Caco-2 (cell line): ENCODE measurements at regions not wholly inside any gene's neighbourhood (a gene's known extent, or its start where the extent isn't known, plus 50 kb on each side); places are given as distances from the start of the nearest gene placed in this dataset.

Experiments
- BruUV-seq: library from RNA; stranded (reverse); fragments of 400-500 nt; replicated peaks from 2 replicates; lab custom pipeline; 2021; lab: Mats Ljungman, UMichigan
- CTCF ChIA-PET: fragments of 300-600 bp; sonication (Branson Sonifier 250); formaldehyde crosslinking; loops from one replicate; lab custom pipeline; 2022; ENCODE audit warnings: antibody characterized with exemption; lab: Charles Lee
- POLR2A ChIA-PET: fragments of 300-600 bp; sonication (Branson Sonifier 250); formaldehyde crosslinking; loops from one replicate; lab custom pipeline; 2022; ENCODE audit warnings: antibody characterized with exemption; lab: Charles Lee
- DNase-seq, 2 experiments: peaks; one replicate each; pipeline versions ENCODE4 v3.0.0 to v3.0.0-alpha.2; 2020 to 2022
- H3K27me3 ChIP-seq: replicated peaks from 2 replicates; pipeline ENCODE4 v1.6.0; 2011; ENCODE audit warnings: low read length; ENCODE audit not compliant: control insufficient read depth, insufficient read depth
- H3K36me3 ChIP-seq: 2 replicates; pipeline ENCODE4 v1.5.1; 2011; ENCODE audit warnings: low read length; ENCODE audit not compliant: control insufficient read depth, insufficient read depth
- H3K4me1 ChIP-seq: fragments of 250-450 bp; sonication (Bioruptor Pico); 2 replicates; pipeline ENCODE4 v1.5.1; 2020; ENCODE audit warnings: mild to moderate bottlenecking
- H3K4me3 ChIP-seq: 2 replicates; pipeline ENCODE4 v1.5.1; 2011; ENCODE audit warnings: low read depth, mild to moderate bottlenecking, control low read depth, low read length
- H3K9me3 ChIP-seq: fragments of 250-450 bp; sonication (Bioruptor Pico); 2 replicates; pipeline ENCODE4 v1.5.1; 2020; ENCODE audit warnings: mild to moderate bottlenecking, moderate library complexity
- H3K27ac Mint-ChIP-seq: one replicate; pipeline ENCODE4 v1.8.0; 2022; ENCODE audit warnings: mixed read lengths; ENCODE audit not compliant: unreplicated experiment
- H3K27me3 Mint-ChIP-seq: one replicate; pipeline ENCODE4 v1.8.0; 2022; ENCODE audit warnings: mixed read lengths; ENCODE audit not compliant: insufficient read depth, unreplicated experiment
- H3K36me3 Mint-ChIP-seq: one replicate; pipeline ENCODE4 v1.8.0; 2022; ENCODE audit warnings: mild to moderate bottlenecking, mixed read lengths; ENCODE audit not compliant: insufficient read depth, unreplicated experiment
- H3K4me1 Mint-ChIP-seq: one replicate; pipeline ENCODE4 v1.8.0; 2022; ENCODE audit warnings: low read depth, mixed read lengths; ENCODE audit not compliant: unreplicated experiment
- H3K4me3 Mint-ChIP-seq: one replicate; pipeline ENCODE4 v1.8.0; 2022; ENCODE audit warnings: mild to moderate bottlenecking, moderate library complexity, mixed read lengths; ENCODE audit not compliant: unreplicated experiment
- H3K9me3 Mint-ChIP-seq: one replicate; pipeline ENCODE4 v1.8.0; 2022; ENCODE audit warnings: mixed read lengths; ENCODE audit not compliant: unreplicated experiment
- intact Hi-C: fragments of 100-400 bp; cut with micrococcal nuclease; formaldehyde crosslinking; loops from one replicate; pipeline ENCODE4 v1.10.0; 2022; ENCODE audit not compliant: unreplicated experiment
- TF ChIP-seq, protein P1 (sequence below), 2 experiments: fragments of 200-600 bp in 1 of 2; IDR thresholded peaks; 1 replicate in 1 of 2; 2 replicates in 1 of 2; pipeline versions ENCODE4 v1.5.1 to v1.8.0; 2011 to 2022; ENCODE audit warnings: antibody characterized with exemption in 1 of 2, control low read depth in 1 of 2, inconsistent platforms in 1 of 2, low read depth in 1 of 2, low read length in 1 of 2, mild to moderate bottlenecking in 1 of 2, moderate library complexity in 1 of 2; ENCODE audit not compliant: insufficient read depth in 1 of 2, severe bottlenecking in 1 of 2, unreplicated experiment in 1 of 2

DNA sequence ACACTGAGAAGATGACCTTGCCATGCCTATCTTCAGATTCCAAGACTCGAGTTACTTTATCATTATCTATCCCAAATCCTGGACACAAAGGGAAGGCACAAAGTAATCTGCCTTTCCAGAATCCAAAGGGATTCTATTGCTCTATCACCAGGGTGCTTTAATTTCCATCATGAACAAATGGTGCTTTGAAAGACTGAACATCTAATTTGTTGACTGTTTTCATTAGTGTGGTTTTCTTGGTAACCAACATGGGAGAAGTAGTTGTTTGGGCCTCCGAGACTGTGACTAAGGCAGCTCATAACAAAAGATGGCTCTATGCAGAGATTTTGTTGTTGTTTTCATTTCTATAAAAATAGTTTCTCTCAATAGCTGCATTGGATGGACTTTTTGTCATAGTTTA lies 441.0 kb upstream of the SOX9 start:
- no peak for DNase-seq
- POLR2A ChIA-PET, result no interaction called here
- no peaks in the 10 kb centered on the region for H3K36me3 Mint-ChIP-seq
- H3K4me1 Mint-ChIP-seq, result peaks cover 15% of the 10 kb centered on the region
- Histone ChIP-seq H3K4me3 (no peak overlapping the region), H3K27me3 (no peaks in the 10 kb centered on the region), H3K4me1 (peaks cover 30% of the 10 kb centered on the region), H3K9me3 (no peaks in the 10 kb centered on the region), H3K36me3 (no peaks in the 10 kb centered on the region)
- TF ChIP-seq, protein P1, sequence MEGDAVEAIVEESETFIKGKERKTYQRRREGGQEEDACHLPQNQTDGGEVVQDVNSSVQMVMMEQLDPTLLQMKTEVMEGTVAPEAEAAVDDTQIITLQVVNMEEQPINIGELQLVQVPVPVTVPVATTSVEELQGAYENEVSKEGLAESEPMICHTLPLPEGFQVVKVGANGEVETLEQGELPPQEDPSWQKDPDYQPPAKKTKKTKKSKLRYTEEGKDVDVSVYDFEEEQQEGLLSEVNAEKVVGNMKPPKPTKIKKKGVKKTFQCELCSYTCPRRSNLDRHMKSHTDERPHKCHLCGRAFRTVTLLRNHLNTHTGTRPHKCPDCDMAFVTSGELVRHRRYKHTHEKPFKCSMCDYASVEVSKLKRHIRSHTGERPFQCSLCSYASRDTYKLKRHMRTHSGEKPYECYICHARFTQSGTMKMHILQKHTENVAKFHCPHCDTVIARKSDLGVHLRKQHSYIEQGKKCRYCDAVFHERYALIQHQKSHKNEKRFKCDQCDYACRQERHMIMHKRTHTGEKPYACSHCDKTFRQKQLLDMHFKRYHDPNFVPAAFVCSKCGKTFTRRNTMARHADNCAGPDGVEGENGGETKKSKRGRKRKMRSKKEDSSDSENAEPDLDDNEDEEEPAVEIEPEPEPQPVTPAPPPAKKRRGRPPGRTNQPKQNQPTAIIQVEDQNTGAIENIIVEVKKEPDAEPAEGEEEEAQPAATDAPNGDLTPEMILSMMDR (IDR thresholded peaks at IDR 0.05; ENCODE audit: insufficient read depth in 1 of 2, low read depth in 1 of 2, low read length in 1 of 2, severe bottlenecking in 1 of 2, unreplicated experiment in 1 of 2), result no peak
- CTCF ChIA-PET, result no interaction called here
- H3K27ac Mint-ChIP-seq, result no peak overlapping the region
- no peak overlapping the region for H3K4me3 Mint-ChIP-seq
- intact Hi-C loops, result no loop called here
- H3K9me3 Mint-ChIP-seq, result peaks cover 18% of the 10 kb centered on the region
- H3K27me3 Mint-ChIP-seq, result no peaks in the 10 kb centered on the region
- no TSS peak for BruUV-seq

DNA sequence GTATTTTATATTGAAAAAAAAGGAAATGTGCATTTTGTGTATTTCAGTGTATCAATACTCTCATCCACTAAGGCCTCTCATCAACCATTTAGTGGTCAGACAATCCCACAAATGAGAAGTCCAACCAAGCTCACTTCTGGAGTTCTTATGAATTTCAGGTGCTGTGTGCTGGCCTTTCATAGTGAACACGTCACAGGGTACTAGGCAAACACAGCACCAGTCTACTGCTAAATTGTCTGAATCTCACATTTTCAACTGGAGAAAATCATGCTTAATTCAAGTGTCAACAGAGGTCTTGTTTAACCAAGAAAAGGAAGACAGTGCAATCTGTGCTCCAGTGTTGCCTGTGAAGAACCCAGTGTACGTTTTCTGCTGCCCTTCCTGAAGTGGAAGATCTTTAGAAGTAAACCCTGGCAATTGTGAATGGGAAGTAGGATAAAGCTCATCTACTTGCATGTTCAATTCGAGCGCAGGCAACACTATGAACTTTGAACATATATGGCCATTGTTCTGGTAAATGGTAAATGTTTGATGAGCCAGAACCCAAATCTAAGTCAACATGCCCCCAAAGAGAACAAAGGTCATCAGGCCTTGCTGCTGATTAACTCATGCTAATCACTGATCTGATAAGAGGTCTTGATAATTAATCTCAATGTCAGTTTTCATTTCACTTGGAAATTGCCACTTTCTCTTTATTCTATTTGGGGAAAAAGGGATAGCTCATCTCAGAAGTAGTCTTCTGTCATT lies 439.2 kb upstream of the SOX9 start:
- TF ChIP-seq, protein P1 (IDR thresholded peaks at IDR 0.05; ENCODE audit: insufficient read depth in 1 of 2, low read depth in 1 of 2, low read length in 1 of 2, severe bottlenecking in 1 of 2, unreplicated experiment in 1 of 2), result no peak
- H3K4me3 Mint-ChIP-seq, result peak overlapping the region; percentile 21
- ChIA-PET CTCF (no interaction called here), POLR2A (no interaction called here)
- H3K9me3 Mint-ChIP-seq, result peaks cover 18% of the 10 kb centered on the region
- H3K9me3 ChIP-seq, result no peaks in the 10 kb centered on the region
- no peaks in the 10 kb centered on the region for H3K27me3 Mint-ChIP-seq
- no peaks in the 10 kb centered on the region for H3K27me3 ChIP-seq
- intact Hi-C loops, result loop anchor here (2.0 kb wide), 1 partner anchor 353 kb away; no protein-coding TSS in a partner anchor
- peaks cover 30% of the 10 kb centered on the region for H3K4me1 ChIP-seq
- no TSS peak for BruUV-seq
- H3K4me3 ChIP-seq, result no peak overlapping the region
- H3K36me3 ChIP-seq, result no peaks in the 10 kb centered on the region
- peaks cover 15% of the 10 kb centered on the region for H3K4me1 Mint-ChIP-seq
- no peaks in the 10 kb centered on the region for H3K36me3 Mint-ChIP-seq
- peak; percentile 53 to 74 for DNase-seq
- peak overlapping the region; percentile 42 for H3K27ac Mint-ChIP-seq

DNA sequence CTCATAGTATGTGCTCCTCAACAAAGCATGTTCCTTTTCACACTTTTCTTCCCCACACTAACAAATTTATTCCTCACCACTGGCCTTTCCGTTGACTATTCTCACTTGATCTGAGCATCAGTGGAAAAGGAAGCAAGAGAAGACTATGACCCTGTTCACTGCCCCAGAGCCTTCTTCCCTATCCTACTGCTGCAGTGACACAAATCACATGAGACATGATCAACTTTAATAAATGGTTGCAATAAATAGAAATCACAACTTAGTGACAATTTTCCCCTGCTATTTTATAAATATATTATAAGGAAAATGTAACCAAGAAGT lies 438.7 kb upstream of the SOX9 start:
- TF ChIP-seq, protein P1 (IDR thresholded peaks at IDR 0.05; ENCODE audit: insufficient read depth in 1 of 2, low read depth in 1 of 2, low read length in 1 of 2, severe bottlenecking in 1 of 2, unreplicated experiment in 1 of 2), result no peak
- Mint-ChIP-seq H3K4me3 (peak overlapping the region; percentile 18), H3K9me3 (peaks cover 18% of the 10 kb centered on the region), H3K4me1 (peaks cover 15% of the 10 kb centered on the region), H3K27me3 (no peaks in the 10 kb centered on the region), H3K27ac (no peak overlapping the region), H3K36me3 (no peaks in the 10 kb centered on the region)
- no peak for DNase-seq
- Histone ChIP-seq H3K4me3 (no peak overlapping the region), H3K36me3 (no peaks in the 10 kb centered on the region), H3K9me3 (no peaks in the 10 kb centered on the region), H3K4me1 (peaks cover 30% of the 10 kb centered on the region), H3K27me3 (no peaks in the 10 kb centered on the region)
- ChIA-PET CTCF (no interaction called here), POLR2A (no interaction called here)
- intact Hi-C loops, result loop anchor here (2.0 kb wide), 1 partner anchor 353 kb away; no protein-coding TSS in a partner anchor
- BruUV-seq, result no TSS peak
